ENCODE measurements at regions not wholly inside any gene's neighbourhood (a gene's known extent, or its start where the extent isn't known, plus 50 kb on each side); places are given as distances from the start of the nearest gene placed in this dataset.

GRCh38 chr2:122156176-122156890 lies 400.9 kb downstream of the TSN start:
- Histone ChIP-seq H3K27ac (ENCODE audit: low read depth, low read length) (no peak overlapping the region), H3K36me3 (ENCODE audit: control insufficient read depth, insufficient read depth, low read length) (no peaks in the 10 kb centered on the region), H3K4me1 (ENCODE audit: control insufficient read depth, insufficient read depth, low read length) (no peaks in the 10 kb centered on the region), H3K9ac (ENCODE audit: low read length) (no peak overlapping the region), H3K27me3 (ENCODE audit: control insufficient read depth, insufficient read depth, low read length) (no peaks in the 10 kb centered on the region), H3K4me3 (ENCODE audit: low read length) (no peak overlapping the region)

- no peaks in the 10 kb centered on the region for H3K36me3 ChIP-seq (ENCODE audit: control insufficient read depth, insufficient read depth, low read length)
- no peak overlapping the region for H3K4me3 ChIP-seq (ENCODE audit: low read length)
- H3K27ac ChIP-seq (ENCODE audit: low read depth, low read length): no peak overlapping the region
- H3K27me3 ChIP-seq (ENCODE audit: control insufficient read depth, insufficient read depth, low read length): no peaks in the 10 kb centered on the region
- H3K4me1 ChIP-seq (ENCODE audit: control insufficient read depth, insufficient read depth, low read length): no peaks in the 10 kb centered on the region
- no peak overlapping the region for H3K9ac ChIP-seq (ENCODE audit: low read length)
These were observed 401.7 kb downstream of the TSN start for GRCh38 chr2:122157158-122157557.

- no peak overlapping the region for H3K27ac ChIP-seq (ENCODE audit: low read depth, low read length)
- H3K9ac ChIP-seq (ENCODE audit: low read length): no peak overlapping the region
- no peaks in the 10 kb centered on the region for H3K27me3 ChIP-seq (ENCODE audit: control insufficient read depth, insufficient read depth, low read length)
- no peak overlapping the region for H3K4me3 ChIP-seq (ENCODE audit: low read length)
- H3K4me1 ChIP-seq (ENCODE audit: control insufficient read depth, insufficient read depth, low read length): no peaks in the 10 kb centered on the region
- H3K36me3 ChIP-seq (ENCODE audit: control insufficient read depth, insufficient read depth, low read length): no peaks in the 10 kb centered on the region
These were observed 408.2 kb downstream of the TSN start for GRCh38 chr2:122163617-122164016.

- no peaks in the 10 kb centered on the region for H3K4me1 ChIP-seq (ENCODE audit: control insufficient read depth, insufficient read depth, low read length)
- H3K27ac ChIP-seq (ENCODE audit: low read depth, low read length): no peak overlapping the region
- H3K36me3 ChIP-seq (ENCODE audit: control insufficient read depth, insufficient read depth, low read length): no peaks in the 10 kb centered on the region
- no peaks in the 10 kb centered on the region for H3K27me3 ChIP-seq (ENCODE audit: control insufficient read depth, insufficient read depth, low read length)
- no peak overlapping the region for H3K9ac ChIP-seq (ENCODE audit: low read length)
- H3K4me3 ChIP-seq (ENCODE audit: low read length): no peak overlapping the region
These were observed 409.5 kb downstream of the TSN start for GRCh38 chr2:122164964-122165363.

GRCh38 chr2:122166820-122167219 lies 411.4 kb downstream of the TSN start:
- Histone ChIP-seq H3K9ac (ENCODE audit: low read length) (no peak overlapping the region), H3K4me1 (ENCODE audit: control insufficient read depth, insufficient read depth, low read length) (no peaks in the 10 kb centered on the region), H3K4me3 (ENCODE audit: low read length) (no peak overlapping the region), H3K27ac (ENCODE audit: low read depth, low read length) (no peak overlapping the region), H3K36me3 (ENCODE audit: control insufficient read depth, insufficient read depth, low read length) (no peaks in the 10 kb centered on the region), H3K27me3 (ENCODE audit: control insufficient read depth, insufficient read depth, low read length) (no peaks in the 10 kb centered on the region)

- no peak overlapping the region for H3K27ac ChIP-seq (ENCODE audit: low read depth, low read length)
- no peak overlapping the region for H3K4me3 ChIP-seq (ENCODE audit: low read length)
- H3K4me1 ChIP-seq (ENCODE audit: control insufficient read depth, insufficient read depth, low read length): no peaks in the 10 kb centered on the region
- H3K9ac ChIP-seq (ENCODE audit: low read length): no peak overlapping the region
- H3K27me3 ChIP-seq (ENCODE audit: control insufficient read depth, insufficient read depth, low read length): no peaks in the 10 kb centered on the region
- no peaks in the 10 kb centered on the region for H3K36me3 ChIP-seq (ENCODE audit: control insufficient read depth, insufficient read depth, low read length)
These were observed 412.1 kb downstream of the TSN start for GRCh38 chr2:122167515-122167914.

GRCh38 chr2:122168799-122169198 lies 413.3 kb downstream of the TSN start:
- Histone ChIP-seq H3K4me1 (ENCODE audit: control insufficient read depth, insufficient read depth, low read length) (no peaks in the 10 kb centered on the region), H3K4me3 (ENCODE audit: low read length) (no peak overlapping the region), H3K9ac (ENCODE audit: low read length) (no peak overlapping the region), H3K27me3 (ENCODE audit: control insufficient read depth, insufficient read depth, low read length) (no peaks in the 10 kb centered on the region), H3K36me3 (ENCODE audit: control insufficient read depth, insufficient read depth, low read length) (no peaks in the 10 kb centered on the region), H3K27ac (ENCODE audit: low read depth, low read length) (no peak overlapping the region)

- no peaks in the 10 kb centered on the region for H3K36me3 ChIP-seq (ENCODE audit: control insufficient read depth, insufficient read depth, low read length)
- no peaks in the 10 kb centered on the region for H3K4me1 ChIP-seq (ENCODE audit: control insufficient read depth, insufficient read depth, low read length)
- H3K4me3 ChIP-seq (ENCODE audit: low read length): no peak overlapping the region
- H3K9ac ChIP-seq (ENCODE audit: low read length): no peak overlapping the region
- no peaks in the 10 kb centered on the region for H3K27me3 ChIP-seq (ENCODE audit: control insufficient read depth, insufficient read depth, low read length)
- H3K27ac ChIP-seq (ENCODE audit: low read depth, low read length): no peak overlapping the region
These were observed 417.4 kb downstream of the TSN start for GRCh38 chr2:122172812-122173211.

GRCh38 chr2:122174061-122174460 lies 418.6 kb downstream of the TSN start:
- no peaks in the 10 kb centered on the region for H3K27me3 ChIP-seq (ENCODE audit: control insufficient read depth, insufficient read depth, low read length)
- H3K27ac ChIP-seq (ENCODE audit: low read depth, low read length): no peak overlapping the region
- H3K4me3 ChIP-seq (ENCODE audit: low read length): no peak overlapping the region
- H3K36me3 ChIP-seq (ENCODE audit: control insufficient read depth, insufficient read depth, low read length): no peaks in the 10 kb centered on the region
- no peak overlapping the region for H3K9ac ChIP-seq (ENCODE audit: low read length)
- H3K4me1 ChIP-seq (ENCODE audit: control insufficient read depth, insufficient read depth, low read length): no peaks in the 10 kb centered on the region

GRCh38 chr2:122179492-122180165 lies 424.2 kb downstream of the TSN start:
- Histone ChIP-seq H3K27ac (ENCODE audit: low read depth, low read length) (no peak overlapping the region), H3K9ac (ENCODE audit: low read length) (no peak overlapping the region), H3K27me3 (ENCODE audit: control insufficient read depth, insufficient read depth, low read length) (no peaks in the 10 kb centered on the region)

GRCh38 chr2:122180972-122181371 lies 425.5 kb downstream of the TSN start:
- Histone ChIP-seq H3K27ac (ENCODE audit: low read depth, low read length) (no peak overlapping the region), H3K27me3 (ENCODE audit: control insufficient read depth, insufficient read depth, low read length) (no peaks in the 10 kb centered on the region), H3K9ac (ENCODE audit: low read length) (no peak overlapping the region), H3K4me1 (ENCODE audit: control insufficient read depth, insufficient read depth, low read length) (no peaks in the 10 kb centered on the region), H3K4me3 (ENCODE audit: low read length) (no peak overlapping the region), H3K36me3 (ENCODE audit: control insufficient read depth, insufficient read depth, low read length) (no peaks in the 10 kb centered on the region)

More at GRCh38 chr2:122179492-122180165, 424.2 kb downstream of the TSN start:
- Histone ChIP-seq H3K4me3 (ENCODE audit: low read length) (no peak overlapping the region), H3K4me1 (ENCODE audit: control insufficient read depth, insufficient read depth, low read length) (no peaks in the 10 kb centered on the region), H3K36me3 (ENCODE audit: control insufficient read depth, insufficient read depth, low read length) (no peaks in the 10 kb centered on the region)

GRCh38 chr2:122182616-122183355 lies 427.3 kb downstream of the TSN start:
- H3K9ac ChIP-seq (ENCODE audit: low read length): no peak overlapping the region
- no peaks in the 10 kb centered on the region for H3K27me3 ChIP-seq (ENCODE audit: control insufficient read depth, insufficient read depth, low read length)
- no peaks in the 10 kb centered on the region for H3K36me3 ChIP-seq (ENCODE audit: control insufficient read depth, insufficient read depth, low read length)
- no peak overlapping the region for H3K27ac ChIP-seq (ENCODE audit: low read depth, low read length)
- no peak overlapping the region for H3K4me3 ChIP-seq (ENCODE audit: low read length)
- H3K4me1 ChIP-seq (ENCODE audit: control insufficient read depth, insufficient read depth, low read length): no peaks in the 10 kb centered on the region

Measured in rectal smooth muscle tissue (tissue), 1 donor.